Adipocyte (in vitro differentiated cells): ENCODE measurements at regions not wholly inside any gene's neighbourhood (a gene's known extent, or its start where the extent isn't known, plus 50 kb on each side); places are given as distances from the start of the nearest gene placed in this dataset.

Experiments used
- DNase-seq: peaks from one replicate; pipeline ENCODE4 v3.0.0-alpha.2; 2015; ENCODE audit warnings: low read depth
- H3K27me3 ChIP-seq: replicated peaks from 2 replicates; pipeline ENCODE4 v1.7.0; 2013; ENCODE audit warnings: mild to moderate bottlenecking, low read length, moderate library complexity; ENCODE audit not compliant: control insufficient read depth, insufficient read depth
- H3K36me3 ChIP-seq: 2 replicates; pipeline ENCODE4 v1.7.0; 2013; ENCODE audit warnings: low read length, mild to moderate bottlenecking, moderate library complexity; ENCODE audit not compliant: control insufficient read depth, insufficient read depth, severe bottlenecking
- H3K4me1 ChIP-seq: 2 replicates; pipeline ENCODE4 v1.7.0; 2013; ENCODE audit warnings: mild to moderate bottlenecking, low read length, moderate library complexity; ENCODE audit not compliant: control insufficient read depth, insufficient read depth
- H3K4me3 ChIP-seq: 2 replicates; pipeline ENCODE4 v1.7.0; 2013; ENCODE audit warnings: mild to moderate bottlenecking, low read length, moderate library complexity
- H3K9ac ChIP-seq: 2 replicates; pipeline ENCODE4 v1.7.0; 2013; ENCODE audit warnings: mild to moderate bottlenecking, low read length, moderate library complexity
- H3K9me3 ChIP-seq: 2 replicates; pipeline ENCODE4 v1.7.0; 2013; ENCODE audit warnings: mild to moderate bottlenecking, low read length, moderate library complexity; ENCODE audit not compliant: control insufficient read depth

DNA sequence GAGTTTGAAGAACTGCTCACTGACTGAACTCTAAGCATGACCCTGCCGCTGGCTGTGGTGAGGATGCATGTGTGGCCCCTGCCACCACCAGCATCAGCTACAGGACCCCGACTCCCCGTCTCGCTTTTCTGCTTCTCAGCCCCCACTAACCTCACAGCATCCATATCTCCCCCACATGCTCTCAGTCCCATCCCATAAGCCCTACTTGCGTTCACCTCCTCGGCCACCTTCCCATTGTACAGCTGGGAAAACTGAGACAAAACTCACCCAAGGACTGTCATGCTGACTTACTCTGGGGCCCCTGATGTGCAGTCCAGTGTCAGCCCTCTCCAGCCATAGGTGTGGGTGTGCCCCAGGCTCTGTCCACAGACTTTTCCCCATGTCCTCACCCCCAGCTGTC is 104.2 kb upstream of the SH3BP4 start:
- H3K9ac ChIP-seq: no peak overlapping the region
- H3K27me3 ChIP-seq: no peaks in the 10 kb centered on the region
- DNase-seq: no peak
- H3K4me1 ChIP-seq: no peaks in the 10 kb centered on the region
- no peaks in the 10 kb centered on the region for H3K36me3 ChIP-seq
- H3K9me3 ChIP-seq: no peaks in the 10 kb centered on the region
- H3K4me3 ChIP-seq: no peak overlapping the region

DNA sequence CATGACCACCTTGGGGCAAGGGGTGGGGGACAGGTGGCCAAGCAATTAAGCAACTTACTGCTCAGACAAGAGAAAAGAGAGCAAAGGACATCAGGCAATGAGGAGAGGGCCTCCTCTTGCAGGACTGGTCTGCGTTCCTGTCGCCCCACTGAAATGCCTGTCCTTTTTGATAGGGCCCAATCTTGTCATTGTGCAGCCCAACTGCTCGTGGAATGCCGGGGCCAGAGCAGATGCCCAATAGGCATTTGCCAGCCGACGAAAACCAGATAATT is 104.5 kb upstream of the SH3BP4 start:
- Histone ChIP-seq H3K27me3 (no peaks in the 10 kb centered on the region), H3K36me3 (no peaks in the 10 kb centered on the region)
- DNase-seq: no peak

GRCh38 chr2:234846599-234847363 is 105.0 kb upstream of the SH3BP4 start:
- H3K9ac ChIP-seq: no peak overlapping the region
- no peak overlapping the region for H3K4me3 ChIP-seq
- no peaks in the 10 kb centered on the region for H3K36me3 ChIP-seq
- H3K9me3 ChIP-seq: no peaks in the 10 kb centered on the region
- no peak for DNase-seq
- peaks cover 1% of the 10 kb centered on the region for H3K4me1 ChIP-seq
- no peaks in the 10 kb centered on the region for H3K27me3 ChIP-seq

More for the DNA sequence above, 104.5 kb upstream of the SH3BP4 start:
- no peaks in the 10 kb centered on the region for H3K9me3 ChIP-seq
- H3K4me3 ChIP-seq: no peak overlapping the region
- H3K4me1 ChIP-seq: no peaks in the 10 kb centered on the region
- no peak overlapping the region for H3K9ac ChIP-seq

- Histone ChIP-seq H3K4me1 (peaks cover 5% of the 10 kb centered on the region), H3K9me3 (no peaks in the 10 kb centered on the region), H3K4me3 (no peak overlapping the region), H3K9ac (no peak overlapping the region), H3K36me3 (no peaks in the 10 kb centered on the region), H3K27me3 (no peaks in the 10 kb centered on the region)
- DNase-seq: no peak
Observed at GRCh38 chr2:234845602-234846590, 105.9 kb upstream of the SH3BP4 start.

GRCh38 chr2:234843411-234843810 is 108.4 kb upstream of the SH3BP4 start:
- no peak overlapping the region for H3K4me3 ChIP-seq
- DNase-seq: no peak
- no peaks in the 10 kb centered on the region for H3K36me3 ChIP-seq
- no peaks in the 10 kb centered on the region for H3K27me3 ChIP-seq
- no peaks in the 10 kb centered on the region for H3K9me3 ChIP-seq
- no peak overlapping the region for H3K9ac ChIP-seq
- H3K4me1 ChIP-seq: peaks cover 26% of the 10 kb centered on the region

DNA sequence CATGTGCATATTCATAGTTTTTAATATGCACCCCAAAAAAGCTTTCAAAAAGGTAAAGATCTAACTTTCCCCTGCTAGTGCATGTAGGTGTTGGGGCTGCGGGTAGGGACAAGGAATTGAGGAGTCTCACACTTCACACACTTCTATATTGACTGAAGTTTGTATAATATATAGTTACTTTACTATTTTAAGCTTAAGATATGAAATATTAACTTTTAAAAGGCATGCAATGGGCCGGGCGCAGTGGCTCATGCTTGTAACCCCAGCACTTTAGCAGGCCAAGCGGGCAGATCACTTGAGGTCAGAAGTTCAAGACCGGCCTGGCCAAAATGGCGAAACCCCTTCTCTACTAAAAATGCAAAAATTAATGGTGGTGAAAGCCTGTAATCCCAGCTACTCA is 109.1 kb upstream of the SH3BP4 start:
- Histone ChIP-seq H3K9me3 (no peaks in the 10 kb centered on the region), H3K36me3 (no peaks in the 10 kb centered on the region), H3K27me3 (no peaks in the 10 kb centered on the region), H3K4me3 (no peak overlapping the region), H3K9ac (no peak overlapping the region), H3K4me1 (peaks cover 26% of the 10 kb centered on the region)
- no peak for DNase-seq

- H3K9ac ChIP-seq: no peak overlapping the region
- no peak overlapping the region for H3K4me3 ChIP-seq
- DNase-seq: peak; percentile 10
- no peaks in the 10 kb centered on the region for H3K36me3 ChIP-seq
- peaks cover 26% of the 10 kb centered on the region for H3K4me1 ChIP-seq
- H3K9me3 ChIP-seq: no peaks in the 10 kb centered on the region
- no peaks in the 10 kb centered on the region for H3K27me3 ChIP-seq
Observed at GRCh38 chr2:234841321-234842015, 110.3 kb upstream of the SH3BP4 start.

DNA sequence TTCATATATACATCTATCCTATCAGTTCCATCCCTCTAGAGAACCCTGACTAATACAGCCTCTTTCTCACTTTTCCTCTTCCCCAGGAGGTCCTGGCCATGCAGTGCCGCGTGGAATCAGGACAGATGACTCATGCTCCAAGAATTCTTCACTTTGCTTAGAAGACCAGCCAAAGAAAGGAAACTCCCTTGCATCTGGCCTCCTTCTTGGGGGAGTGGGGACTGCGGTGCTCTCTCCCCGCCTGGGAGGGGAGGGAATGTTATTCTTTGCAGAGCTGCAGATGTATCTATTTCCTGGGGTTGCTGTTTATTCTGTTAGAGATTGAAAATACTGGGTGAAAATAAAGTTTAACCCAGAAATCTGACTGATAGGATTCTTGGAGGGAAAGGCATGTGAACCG is 111.5 kb upstream of the SH3BP4 start:
- Histone ChIP-seq H3K4me1 (peaks cover 31% of the 10 kb centered on the region), H3K9ac (no peak overlapping the region), H3K4me3 (no peak overlapping the region), H3K27me3 (no peaks in the 10 kb centered on the region), H3K9me3 (no peaks in the 10 kb centered on the region), H3K36me3 (no peaks in the 10 kb centered on the region)
- DNase-seq: peak; percentile 96

DNA sequence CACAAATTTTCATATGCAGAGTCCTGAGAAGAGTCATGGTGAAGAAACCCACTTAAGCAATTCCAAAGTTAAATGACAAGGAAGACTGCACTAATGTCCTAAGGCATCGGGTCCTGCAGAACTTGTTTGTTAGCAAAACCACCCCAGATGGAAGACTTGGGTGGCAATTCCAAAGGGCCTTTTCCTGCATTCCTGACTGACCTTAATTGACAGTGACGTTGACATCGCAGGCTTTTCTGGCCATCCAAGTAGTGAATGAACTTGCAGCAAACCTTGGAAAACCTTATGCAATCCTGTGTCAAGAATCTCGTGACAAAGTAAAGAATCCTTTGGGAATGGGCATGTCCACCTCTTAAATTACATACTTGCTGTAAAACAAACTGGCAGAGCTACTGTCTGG is 112.5 kb upstream of the SH3BP4 start:
- peak; percentile 23 for DNase-seq
- H3K36me3 ChIP-seq: no peaks in the 10 kb centered on the region
- no peak overlapping the region for H3K9ac ChIP-seq
- no peak overlapping the region for H3K4me3 ChIP-seq
- H3K27me3 ChIP-seq: no peaks in the 10 kb centered on the region
- peaks cover 31% of the 10 kb centered on the region for H3K4me1 ChIP-seq
- no peaks in the 10 kb centered on the region for H3K9me3 ChIP-seq

- no peak overlapping the region for H3K9ac ChIP-seq
- no peak overlapping the region for H3K4me3 ChIP-seq
- H3K27me3 ChIP-seq: no peaks in the 10 kb centered on the region
- peaks cover 26% of the 10 kb centered on the region for H3K4me1 ChIP-seq
- no peaks in the 10 kb centered on the region for H3K9me3 ChIP-seq
- H3K36me3 ChIP-seq: no peaks in the 10 kb centered on the region
- DNase-seq: peak; percentile 3
Observed at GRCh38 chr2:234836271-234836670, 115.5 kb upstream of the SH3BP4 start.

DNA sequence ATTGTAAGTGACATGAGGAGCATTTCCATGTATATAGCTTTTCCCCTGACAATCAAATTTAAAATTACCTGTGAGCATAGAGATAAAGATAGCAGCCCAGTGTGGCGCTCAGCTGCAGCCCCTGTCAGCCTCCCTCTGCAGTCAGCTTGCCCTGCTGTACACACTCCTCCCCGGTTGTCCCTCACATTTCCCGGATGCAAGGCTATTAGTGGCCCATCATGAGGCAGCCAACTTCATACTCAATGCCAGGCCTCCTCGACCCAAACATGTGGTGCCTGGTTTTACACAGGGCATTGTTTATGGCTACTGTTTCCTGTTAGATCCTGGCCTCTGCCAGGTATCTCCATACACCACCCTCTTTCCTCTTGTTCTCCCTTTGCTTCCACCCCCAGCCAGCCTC is 116.1 kb upstream of the SH3BP4 start:
- Histone ChIP-seq H3K4me3 (no peak overlapping the region), H3K27me3 (no peaks in the 10 kb centered on the region), H3K36me3 (no peaks in the 10 kb centered on the region), H3K9me3 (no peaks in the 10 kb centered on the region), H3K9ac (no peak overlapping the region), H3K4me1 (peaks cover 24% of the 10 kb centered on the region)
- DNase-seq: no peak
